ENCODE measurements at regions not wholly inside any gene's neighbourhood (a gene's known extent, or its start where the extent isn't known, plus 50 kb on each side); places are given as distances from the start of the nearest gene placed in this dataset.

DNA sequence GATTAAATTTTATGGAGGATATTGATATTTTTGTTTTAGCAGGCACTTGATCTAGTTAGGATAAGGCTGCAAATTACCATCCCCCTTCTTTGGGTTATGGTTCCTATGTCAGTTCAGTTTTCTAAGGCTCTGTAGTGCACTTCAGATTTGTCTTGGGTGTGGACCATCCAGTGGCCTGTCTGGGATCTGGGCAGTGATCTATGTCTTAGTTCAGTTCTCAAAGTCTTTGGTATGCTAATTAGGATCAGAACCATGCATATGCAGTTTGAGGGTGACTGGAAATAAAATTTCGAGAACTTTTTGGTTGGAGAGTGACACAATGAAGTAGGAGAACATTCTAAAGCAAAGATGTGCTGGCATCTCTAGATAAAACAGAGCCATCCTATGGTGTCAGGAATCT is 388.2 kb downstream of the MID1IP1 start:
- DNase-seq, result no peak

DNA sequence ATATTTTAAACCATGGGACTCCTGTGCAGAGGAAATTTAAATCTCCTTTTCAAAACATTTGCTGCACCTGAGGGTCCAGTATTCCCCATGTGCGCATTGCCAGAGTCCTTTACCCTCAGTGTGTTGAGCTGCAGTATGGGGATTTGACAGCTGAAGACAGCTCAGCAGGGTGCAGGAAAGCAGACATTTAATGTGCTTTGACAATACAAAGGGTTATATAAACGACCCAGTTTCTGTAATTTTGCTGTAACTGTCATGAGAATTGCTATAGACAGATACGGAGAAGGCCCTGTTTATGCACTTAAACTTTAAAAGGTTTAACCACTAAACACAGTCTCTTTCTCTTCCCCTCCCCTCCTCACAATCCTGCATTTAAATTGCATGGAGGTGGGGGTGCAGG is 393.4 kb downstream of the MID1IP1 start:
- DNase-seq, result no peak

DNA sequence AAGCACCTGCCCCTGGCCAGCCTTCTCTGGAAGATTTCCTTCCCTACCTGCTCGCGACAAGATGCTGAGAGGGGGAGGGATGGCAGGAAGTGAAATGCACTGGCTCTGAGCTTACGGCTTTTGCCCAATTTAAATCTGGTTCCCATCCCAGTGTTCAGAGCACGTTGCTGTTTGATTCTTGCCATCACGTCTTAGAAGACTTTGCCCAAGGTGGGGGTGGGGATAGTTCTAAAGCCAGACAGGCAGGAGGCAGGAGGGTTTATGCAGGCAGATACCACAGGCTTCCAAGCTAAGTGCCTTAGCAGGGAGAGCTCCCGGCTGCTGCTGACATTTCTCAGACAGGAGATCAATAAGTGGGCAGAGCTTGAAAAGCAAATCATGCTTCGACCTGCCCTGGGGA is 393.9 kb downstream of the MID1IP1 start:
- no peak for DNase-seq

DNA sequence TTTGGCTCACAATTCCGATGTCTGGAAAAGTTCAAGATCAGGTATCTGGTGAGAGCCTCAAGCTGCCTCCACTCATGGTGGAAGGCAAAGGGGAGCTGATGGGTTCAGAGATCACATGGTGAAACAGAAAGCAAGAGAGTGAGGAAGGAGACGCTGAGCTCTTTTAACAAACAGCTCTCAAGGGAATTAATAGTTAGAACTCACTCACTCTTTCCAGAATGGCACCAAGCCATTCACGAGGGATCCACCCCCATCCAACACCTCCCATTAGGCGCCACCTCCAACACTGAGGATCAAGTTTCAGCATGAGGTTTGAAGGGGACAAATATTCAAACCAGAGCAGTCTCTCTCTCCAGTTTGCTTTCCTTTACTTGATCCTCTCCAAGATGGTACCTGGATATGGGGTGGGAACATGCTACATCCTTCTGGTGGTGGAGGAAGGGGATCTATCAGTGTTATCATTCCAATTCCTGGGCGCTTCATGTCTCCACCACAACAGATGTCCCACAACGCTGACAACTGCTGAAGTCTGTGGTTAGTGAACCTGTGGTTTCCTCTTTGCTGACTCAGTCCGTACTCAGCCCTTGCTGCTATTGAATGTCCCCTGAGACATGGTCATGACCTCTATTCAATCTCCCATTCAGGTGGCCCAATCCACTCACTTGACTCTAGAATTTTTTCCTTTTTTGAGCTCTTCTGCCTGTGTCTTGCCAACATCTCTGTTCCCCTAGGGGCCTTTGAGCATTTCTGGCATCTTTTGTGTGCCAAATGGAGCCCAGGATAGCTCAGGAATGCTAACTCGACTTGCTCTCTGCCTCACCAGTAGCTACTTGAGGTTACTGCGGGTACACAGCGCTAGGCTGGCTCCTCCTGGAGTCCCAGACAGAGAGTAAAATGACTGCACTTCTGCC is 395.2 kb downstream of the MID1IP1 start:
- no peak for DNase-seq

DNA sequence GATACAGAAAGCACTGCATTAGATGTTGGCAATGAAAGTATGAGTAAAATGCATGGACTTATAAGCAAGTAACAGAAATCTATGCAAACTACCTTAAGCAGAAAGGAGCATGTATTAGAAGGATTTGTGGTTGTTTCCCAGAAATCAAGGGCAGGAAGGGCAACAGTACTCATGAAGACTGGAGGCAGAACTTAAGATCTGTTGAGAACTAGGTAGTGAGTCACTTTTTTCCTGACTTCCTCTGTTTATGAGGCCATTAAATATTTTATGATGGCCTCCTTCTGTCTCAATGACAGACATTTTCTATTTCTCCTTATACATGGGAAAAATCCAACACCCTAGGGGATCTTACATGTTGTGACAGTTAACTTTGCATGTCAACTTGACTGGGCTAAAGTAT is 398.2 kb downstream of the MID1IP1 start:
- no peak for DNase-seq

DNA sequence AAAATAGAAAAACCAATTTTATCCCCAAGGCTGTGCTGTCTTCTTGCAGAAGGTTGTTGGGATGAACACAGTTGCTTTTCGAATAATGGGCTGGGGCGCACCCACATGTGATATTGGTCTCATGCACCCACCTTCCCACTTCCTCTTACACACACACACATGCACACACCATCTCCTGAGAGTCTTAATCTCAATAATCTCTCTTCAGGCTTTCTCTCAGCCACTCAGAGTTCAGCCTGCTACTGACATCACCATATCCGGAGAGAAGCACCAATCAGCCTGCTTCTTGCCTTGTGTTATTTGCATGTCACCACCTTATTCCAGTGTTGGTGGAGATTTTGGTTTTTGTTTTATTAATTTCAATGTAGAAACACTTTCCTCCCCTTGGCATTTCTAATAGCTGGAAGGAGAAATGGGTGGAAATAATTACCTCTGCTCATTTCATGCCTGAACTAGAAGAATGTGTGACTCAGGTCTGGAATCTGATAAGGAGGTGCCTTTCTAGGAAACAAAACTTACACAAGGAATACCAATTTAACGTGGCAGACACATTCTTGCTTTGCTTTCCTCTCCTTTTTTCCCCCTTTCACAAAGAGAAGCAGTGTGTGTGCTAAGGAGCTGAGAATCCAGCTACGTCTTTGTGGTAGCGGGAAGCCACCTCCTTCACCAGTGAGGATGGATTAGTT is 400.2 kb downstream of the MID1IP1 start:
- DNase-seq, result no peak

DNA sequence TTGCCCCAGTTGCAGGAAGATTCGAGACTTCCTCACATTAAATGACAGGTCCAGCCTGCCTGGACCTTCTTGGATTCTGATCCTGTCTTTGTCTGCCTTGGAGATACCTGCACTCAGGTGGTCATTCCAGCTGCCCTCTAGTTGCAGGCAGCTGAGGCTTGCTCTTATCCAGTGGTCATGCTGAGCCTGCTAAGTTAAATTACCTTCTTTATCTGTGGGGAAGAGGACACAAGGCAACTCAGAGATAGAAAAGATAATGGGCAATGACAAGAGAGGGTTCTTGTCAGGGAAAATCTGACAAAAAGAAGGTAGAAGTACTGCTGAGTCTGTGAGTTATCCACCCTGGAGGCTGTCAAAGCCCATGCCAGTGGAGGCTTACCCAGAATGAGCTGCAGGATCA is 401.4 kb downstream of the MID1IP1 start:
- DNase-seq, result no peak

DNA sequence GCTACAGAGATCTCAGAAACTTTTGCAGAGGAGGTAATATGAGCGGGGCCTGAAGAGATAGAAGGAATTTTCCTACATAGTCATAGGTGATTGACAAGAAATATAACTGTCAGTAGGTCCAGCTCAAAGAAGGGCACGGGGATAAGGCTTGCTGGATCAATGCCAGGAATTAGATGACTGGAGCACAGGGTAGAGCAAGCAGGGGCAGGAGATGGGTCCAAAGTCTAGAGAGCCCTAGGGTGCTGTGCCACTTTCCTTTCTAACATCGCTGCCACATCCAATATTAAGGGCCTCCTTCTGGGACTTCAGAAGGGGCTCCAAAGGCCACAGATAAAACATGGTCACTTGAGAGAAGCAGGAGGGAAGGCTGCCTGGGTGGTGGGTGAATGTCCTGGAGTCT is 402.2 kb downstream of the MID1IP1 start:
- no peak for DNase-seq

DNA sequence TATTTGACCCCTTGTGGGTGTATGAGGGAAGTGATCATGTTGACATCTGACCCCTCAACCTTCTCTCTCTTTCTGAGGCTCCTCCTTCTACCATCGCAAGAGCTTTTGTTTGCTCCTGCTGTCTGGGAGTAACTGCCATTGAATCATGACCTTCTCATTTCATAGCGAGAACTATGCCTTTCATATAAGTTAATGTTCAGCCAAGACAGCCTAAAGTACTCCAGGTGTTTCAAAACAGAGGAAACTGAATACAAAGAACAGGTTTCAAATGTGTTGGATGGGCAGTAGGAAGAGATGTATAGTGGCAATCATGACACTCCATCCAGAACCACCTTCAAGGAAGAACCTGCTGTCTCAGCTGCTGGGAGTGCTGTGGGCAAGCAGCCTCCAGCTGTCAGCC is 403.1 kb downstream of the MID1IP1 start:
- no peak for DNase-seq

DNA sequence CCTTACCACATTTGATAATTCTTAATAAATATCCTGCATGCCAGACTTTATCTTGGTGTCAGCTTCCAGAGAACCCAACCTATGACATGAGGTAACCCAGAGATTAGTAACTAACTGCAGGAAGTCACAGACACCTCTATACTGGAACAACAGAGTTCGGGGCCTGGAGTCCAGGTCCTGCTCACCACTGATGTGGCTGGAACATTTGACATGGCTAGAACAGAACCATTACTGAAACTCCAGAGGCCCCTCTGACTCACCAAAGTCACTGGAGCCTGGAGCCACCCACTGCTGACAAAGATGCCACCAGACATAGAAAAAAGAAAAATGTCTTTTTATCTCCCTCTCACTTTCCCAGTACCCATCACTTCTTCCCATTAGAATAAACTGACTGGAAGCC is 403.7 kb downstream of the MID1IP1 start:
- no peak for DNase-seq

DNA sequence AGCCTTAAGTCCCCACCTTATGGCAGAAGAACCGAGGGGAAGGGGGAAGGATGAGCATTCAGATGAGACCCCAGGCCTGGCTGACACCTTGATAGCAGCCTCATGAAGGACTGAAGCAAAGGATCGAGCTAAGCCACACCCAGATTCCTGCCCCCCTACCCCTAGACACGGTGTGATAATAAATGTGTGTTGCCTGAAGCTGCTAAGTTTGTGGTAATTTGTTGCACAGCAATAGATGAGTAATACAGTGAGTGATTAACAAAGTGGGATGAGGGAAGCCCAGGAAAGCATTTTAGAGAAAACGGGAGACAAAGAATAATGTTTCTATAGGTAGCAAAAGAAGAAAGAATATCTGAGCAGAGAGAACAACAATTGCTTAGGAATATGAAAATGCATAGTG is 404.2 kb downstream of the MID1IP1 start:
- no peak for DNase-seq

DNA sequence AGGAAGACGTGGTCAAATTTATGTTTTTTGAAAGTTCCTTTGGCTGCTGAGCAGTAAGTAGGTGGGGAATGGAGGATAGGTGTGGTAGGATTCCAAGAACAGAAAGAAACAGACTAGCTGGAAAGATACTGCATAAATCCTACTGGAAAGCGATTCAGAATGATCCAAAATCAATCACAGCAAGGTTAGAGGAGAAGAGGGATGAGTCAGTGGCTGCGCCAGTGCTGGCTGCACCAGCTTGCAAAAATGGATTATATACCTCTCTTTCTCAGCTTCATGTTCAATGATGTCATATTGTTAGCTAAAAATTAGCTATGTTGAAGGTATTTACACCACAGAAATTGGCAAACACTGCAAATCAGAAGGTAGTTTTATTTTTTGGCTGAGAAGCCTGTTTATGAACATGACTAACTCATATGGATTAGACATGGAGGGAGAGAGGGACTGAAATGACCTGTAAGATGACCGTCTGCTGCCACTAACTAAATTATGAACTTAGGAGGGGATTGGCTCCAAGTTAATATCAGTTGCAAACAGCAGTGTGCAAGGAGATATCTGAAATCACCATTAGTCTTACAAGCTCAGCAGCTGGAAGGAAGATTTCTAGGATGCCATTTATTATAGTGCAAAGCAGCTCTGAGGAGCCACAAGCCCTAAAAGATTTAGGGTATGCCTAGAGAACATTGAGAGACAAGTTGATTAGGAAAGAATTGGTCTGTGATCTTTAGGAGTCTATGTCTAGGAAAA is 405.3 kb downstream of the MID1IP1 start:
- DNase-seq, result no peak

DNA sequence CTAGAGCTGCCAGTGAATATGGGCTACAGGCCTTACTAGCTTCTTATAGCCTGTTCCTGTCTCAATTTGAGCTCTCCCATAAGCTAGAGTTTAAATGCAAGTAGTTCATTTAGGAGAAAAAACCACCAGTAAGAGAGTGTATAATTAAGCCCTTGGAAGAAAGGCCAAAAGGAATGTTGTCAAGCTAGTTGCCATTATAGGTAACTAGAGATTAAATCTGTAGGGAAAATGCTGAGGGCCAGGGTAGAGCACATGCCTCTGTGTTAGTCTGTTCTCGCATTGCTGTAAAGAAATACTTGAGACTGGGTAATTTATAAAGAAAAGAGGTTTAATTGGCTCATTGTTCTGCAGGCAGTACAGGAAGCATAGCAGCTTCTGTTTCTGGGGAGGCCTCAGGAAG is 410.2 kb downstream of the MID1IP1 start:
- DNase-seq, result no peak

DNA sequence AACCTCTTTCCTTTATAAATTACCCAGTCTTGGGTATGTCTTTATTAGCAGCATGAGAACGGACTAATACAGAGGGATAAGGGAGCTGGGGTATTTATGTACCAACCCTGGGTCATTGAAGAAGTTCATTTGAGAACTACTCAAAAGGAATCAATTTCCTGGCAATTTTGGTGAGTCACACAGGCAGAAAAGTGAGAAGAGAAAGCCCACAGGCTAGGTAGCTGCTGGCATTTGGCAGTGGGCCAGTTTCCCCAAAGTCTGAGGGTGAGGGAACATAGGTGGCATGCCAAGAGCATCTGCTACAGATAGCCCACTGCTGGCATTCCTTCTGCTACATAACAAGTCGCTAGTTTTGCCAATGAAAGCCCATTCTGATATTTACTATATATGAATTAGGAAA is 411.2 kb downstream of the MID1IP1 start:
- DNase-seq, result no peak

DNA sequence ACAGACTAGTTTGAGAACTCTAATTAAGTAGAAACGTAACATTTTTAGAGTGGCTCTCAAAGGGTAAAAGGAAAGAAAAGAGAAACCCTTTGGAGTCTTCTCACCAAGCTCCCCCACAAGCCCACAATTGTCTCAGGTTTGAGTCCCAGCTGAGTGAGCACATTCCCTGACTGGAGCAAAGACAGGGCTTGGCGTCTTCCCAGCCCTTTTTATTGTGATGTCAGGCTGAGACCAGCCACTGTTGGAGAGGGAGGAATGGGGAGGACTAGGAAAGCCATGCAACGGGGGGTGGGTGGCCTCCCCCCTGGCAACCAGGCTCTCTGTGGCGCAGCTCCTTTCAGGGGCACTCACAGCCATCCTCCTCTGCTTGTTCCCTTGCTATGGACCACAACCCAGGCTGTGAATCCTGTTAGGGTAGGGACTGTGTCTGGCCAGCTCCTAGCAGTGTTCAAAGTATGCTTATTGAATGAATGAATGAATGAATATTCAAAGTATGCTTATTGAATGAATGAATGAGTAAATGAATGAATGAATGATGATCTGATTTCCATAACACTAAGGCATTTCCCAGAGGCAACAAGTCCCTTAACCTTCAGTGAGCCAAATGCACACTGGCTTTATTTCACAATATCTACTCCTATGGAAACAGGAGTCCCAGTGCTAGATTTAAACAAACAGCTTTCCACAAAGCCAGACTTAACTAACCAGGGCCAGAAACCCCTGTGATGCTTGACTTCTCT is 413.3 kb downstream of the MID1IP1 start:
- DNase-seq, result no peak

DNA sequence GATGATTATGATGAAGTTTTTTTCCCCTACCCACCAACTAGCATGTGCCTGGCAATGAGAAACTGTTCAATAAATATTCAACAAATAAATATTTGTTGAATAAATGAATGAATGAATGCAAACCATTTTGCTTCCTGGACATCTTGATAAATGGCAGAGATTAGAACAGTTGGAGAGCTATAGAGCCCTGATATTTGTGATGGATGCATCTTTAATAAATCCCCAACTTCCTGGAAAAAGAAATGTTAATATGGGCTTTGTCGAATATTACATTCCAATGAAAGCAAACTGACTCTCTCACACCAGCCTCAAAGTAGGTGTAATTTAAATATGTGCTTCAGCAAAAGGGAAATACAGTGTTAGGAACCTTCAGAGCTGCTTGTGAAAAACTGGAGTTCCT is 419.7 kb downstream of the MID1IP1 start:
- DNase-seq, result no peak

DNA sequence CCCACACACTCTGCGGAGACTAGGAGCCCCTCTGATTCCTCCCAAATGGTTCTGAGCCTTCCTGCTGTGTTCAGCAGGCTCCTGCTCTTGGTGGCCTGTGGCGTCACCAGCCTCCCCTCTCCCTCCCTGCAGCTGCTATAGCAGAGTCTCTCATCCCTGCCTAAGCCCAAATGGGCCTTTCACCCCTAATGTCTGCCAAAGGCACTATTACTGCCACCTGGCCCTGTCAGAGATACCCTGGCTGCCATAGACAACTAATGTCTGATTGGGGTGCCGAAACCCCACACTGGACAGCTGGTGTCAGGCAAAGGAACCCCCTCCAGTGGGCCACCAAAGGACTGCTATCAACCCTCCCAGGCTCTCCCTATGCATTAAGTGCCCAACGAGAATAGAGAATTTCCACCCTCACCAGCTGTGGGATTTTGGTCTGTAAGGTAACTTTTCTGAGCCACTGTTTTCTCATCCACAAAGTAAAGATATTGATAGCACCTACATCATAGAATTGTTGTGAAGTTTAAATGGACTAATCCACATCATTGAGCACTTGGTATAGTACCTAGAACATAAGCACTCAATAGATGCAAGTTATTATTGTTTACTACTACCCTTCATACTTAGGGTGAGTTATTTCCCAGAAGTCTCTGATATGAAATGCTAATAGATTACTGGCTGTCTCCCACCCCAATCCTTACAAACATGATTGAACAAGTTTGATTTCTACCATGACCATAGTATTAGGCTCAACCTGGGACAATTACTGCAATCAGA is 421.3 kb downstream of the MID1IP1 start:
- no peak for DNase-seq

DNA sequence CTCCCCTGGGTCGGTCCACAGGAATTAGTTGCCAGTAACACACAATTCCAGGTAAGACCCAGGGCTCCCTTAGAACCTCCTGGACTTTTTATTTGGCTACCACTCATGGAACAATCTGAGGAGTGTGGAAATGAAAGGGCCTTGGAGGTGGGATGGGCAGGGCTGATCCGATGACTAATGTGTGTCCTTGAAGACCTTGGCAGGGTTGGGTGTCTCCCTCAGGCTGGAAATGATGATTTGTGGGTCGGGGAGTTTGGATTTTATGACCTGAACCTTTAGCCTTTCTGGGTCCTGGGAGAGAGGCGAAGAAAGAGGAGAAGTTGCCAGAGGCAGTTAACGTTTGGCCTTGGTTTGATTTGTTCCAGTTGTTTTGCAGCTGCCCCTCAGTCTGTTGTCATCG is 425.0 kb downstream of the MID1IP1 start:
- DNase-seq, result no peak

DNA sequence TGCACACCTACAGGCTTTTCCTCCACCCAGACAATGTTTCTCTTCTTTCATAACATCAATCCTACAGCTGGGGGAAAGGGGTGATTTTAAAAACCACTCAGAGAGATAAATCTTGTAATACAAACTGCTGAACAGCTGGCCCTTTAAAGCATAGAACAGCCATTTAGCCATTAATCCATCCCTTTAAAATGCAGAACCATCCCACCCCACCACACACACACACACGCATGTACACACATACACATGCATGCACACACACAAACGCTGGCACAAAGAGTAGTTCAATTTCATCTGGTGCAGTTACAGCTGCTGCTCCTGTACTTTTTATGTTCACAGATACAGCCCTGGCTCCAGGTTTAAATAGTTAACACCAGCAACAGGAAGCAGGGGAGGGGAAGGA is 426.1 kb downstream of the MID1IP1 start:
- DNase-seq, result no peak

DNA sequence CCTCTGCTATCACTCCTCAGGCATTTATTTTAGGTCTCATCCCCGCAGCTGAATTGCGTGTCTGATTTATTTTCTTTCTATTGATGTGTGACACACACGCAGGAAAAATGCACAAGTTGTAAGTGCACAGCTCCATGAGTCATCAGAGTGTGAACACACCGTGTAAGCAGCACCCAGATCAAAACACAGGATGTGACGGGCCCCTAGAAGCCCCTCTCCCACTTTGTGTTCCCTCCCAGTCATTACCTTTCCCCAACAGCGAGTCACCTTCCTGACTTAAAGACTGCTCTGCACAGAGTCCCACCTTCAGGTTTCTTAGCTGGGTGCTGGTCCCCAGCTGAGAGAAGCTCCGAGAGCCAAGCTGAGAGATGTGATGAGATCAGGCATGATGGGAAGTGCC is 436.7 kb downstream of the MID1IP1 start:
- DNase-seq, result no peak

DNA sequence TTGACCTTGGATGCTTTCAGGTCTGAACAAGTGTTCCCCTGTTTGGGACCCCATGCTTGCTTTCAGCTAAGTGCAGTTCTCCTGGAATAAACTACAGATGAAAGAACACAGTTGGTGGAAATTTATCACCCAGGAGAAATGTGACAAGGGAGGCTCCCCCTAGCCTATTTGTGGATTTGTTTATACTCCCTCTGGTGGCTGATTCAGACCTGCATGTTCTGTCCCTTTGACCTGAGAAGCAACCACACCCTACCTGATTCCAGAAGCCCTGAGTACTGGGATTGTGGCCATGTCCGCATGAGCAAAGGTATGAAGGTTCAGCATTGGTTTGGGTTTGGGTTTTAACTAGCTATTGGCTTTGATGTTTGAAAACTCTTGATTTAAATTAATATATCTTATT is 440.9 kb downstream of the MID1IP1 start:
- DNase-seq, result no peak

DNA sequence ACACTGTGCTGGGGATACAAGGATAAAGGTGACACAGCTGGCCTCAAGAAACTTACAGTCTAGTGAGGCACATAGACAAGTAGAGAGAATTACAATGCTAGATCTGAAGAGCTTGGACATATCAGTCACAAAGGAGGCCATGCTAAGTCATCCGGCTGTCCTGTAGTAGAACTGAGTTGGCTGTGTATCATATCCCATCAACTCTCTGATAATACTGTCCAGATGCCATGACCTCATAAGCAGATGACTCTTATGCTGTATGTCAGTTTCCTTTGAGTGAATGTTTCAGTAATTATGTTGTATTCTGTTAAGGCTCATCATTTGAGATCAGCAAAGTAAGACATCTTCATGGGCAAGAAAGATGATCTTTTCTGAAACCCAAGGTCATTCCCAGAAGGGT is 442.9 kb downstream of the MID1IP1 start:
- DNase-seq, result no peak

All from NCI-H2081 treated with DMSO at 0.1 percent for 48 hours (cell line).